Karpas-422 (cell line): ENCODE measurements at regions not wholly inside any gene's neighbourhood (a gene's known extent, or its start where the extent isn't known, plus 50 kb on each side); places are given as distances from the start of the nearest gene placed in this dataset.
"Not testable (repeated sequence)": the region's sequence is repeated elsewhere in the genome, so short reads cannot be mapped to it uniquely, and the experiment has no call there.

Source experiments
- DNase-seq: peaks from one replicate; pipeline ENCODE4 v3.0.0-alpha.2; 2015
- H2AFZ ChIP-seq: fragments of 200-600 bp; sonication (generic); 2 replicates; pipeline ENCODE4 v1.6.1; 2014; ENCODE audit warnings: antibody characterized with exemption, low read length, mixed read lengths
- H3K27ac ChIP-seq: fragments of 200-600 bp; sonication (generic); 2 replicates; pipeline ENCODE4 v1.5.1; 2014; ENCODE audit warnings: mild to moderate bottlenecking, low read length, moderate library complexity
- H3K27me3 ChIP-seq: fragments of 200-600 bp; sonication (generic); 2 replicates; pipeline ENCODE4 v1.6.1; 2014; ENCODE audit warnings: low read length, mixed read lengths
- H3K36me3 ChIP-seq: fragments of 200-600 bp; sonication (generic); 2 replicates; pipeline ENCODE4 v1.6.1; 2014; ENCODE audit warnings: low read length, mixed read lengths; ENCODE audit not compliant: insufficient read depth
- H3K4me1 ChIP-seq: fragments of 200-600 bp; sonication (generic); 2 replicates; pipeline ENCODE4 v1.6.1; 2014; ENCODE audit warnings: mild to moderate bottlenecking, low read length, mixed read lengths
- H3K4me2 ChIP-seq: fragments of 200-600 bp; sonication (generic); 2 replicates; pipeline ENCODE4 v1.6.1; 2014; ENCODE audit warnings: low read length, low read depth, mild to moderate bottlenecking; ENCODE audit not compliant: poor library complexity, severe bottlenecking
- H3K4me3 ChIP-seq: fragments of 200-600 bp; sonication (generic); 2 replicates; pipeline ENCODE4 v1.5.1; 2014; ENCODE audit warnings: mild to moderate bottlenecking, antibody characterized with exemption, low read length, mixed read lengths
- H3K79me2 ChIP-seq: fragments of 200-600 bp; sonication (generic); 2 replicates; pipeline ENCODE4 v1.6.1; 2014; ENCODE audit warnings: mild to moderate bottlenecking, low read length, mixed read lengths
- H3K9ac ChIP-seq: fragments of 200-600 bp; sonication (generic); 2 replicates; pipeline ENCODE4 v1.6.0; 2014; ENCODE audit warnings: low read length
- H3K9me2 ChIP-seq: fragments of 200-600 bp; sonication (generic), shearing (Covaris generic); replicated peaks from 2 replicates; pipeline ENCODE4 v1.6.0; 2014; ENCODE audit warnings: mild to moderate bottlenecking, low read length, moderate library complexity; ENCODE audit not compliant: insufficient read depth
- H3K9me3 ChIP-seq: fragments of 300-700, 200-600 bp; sonication (generic); 2 replicates; pipeline ENCODE4 v1.6.1; 2014; ENCODE audit warnings: low read length, mixed read lengths
- H4K20me1 ChIP-seq: fragments of 200-600 bp; sonication (generic); 2 replicates; pipeline ENCODE4 v1.6.1; 2014; ENCODE audit warnings: mild to moderate bottlenecking, antibody characterized with exemption, low read length, low read depth; ENCODE audit not compliant: insufficient read depth

- no peaks in the 10 kb centered on the region for H3K4me1 ChIP-seq
- H3K27me3 ChIP-seq, result no peaks in the 10 kb centered on the region; the same call in 1 of the 2 replicates
- H4K20me1 ChIP-seq, result no peaks in the 10 kb centered on the region
- no peak overlapping the region for H3K4me3 ChIP-seq
- H2AFZ ChIP-seq, result no peak overlapping the region
- H3K27ac ChIP-seq, result no peak overlapping the region
- no peaks in the 10 kb centered on the region for H3K36me3 ChIP-seq
- no peak overlapping the region for H3K4me2 ChIP-seq
- no peak overlapping the region for H3K9ac ChIP-seq
- DNase-seq, result no peak
- H3K79me2 ChIP-seq, result no peaks in the 10 kb centered on the region
- H3K9me3 ChIP-seq, result no peaks in the 10 kb centered on the region
- no peaks in the 10 kb centered on the region for H3K9me2 ChIP-seq
These were observed 156.4 kb upstream of the SH3BP4 start for GRCh38 chr2:234795272-234795920.

GRCh38 chr2:234794866-234795265, 157.0 kb upstream of the SH3BP4 start:
- H3K9me3 ChIP-seq, result no peaks in the 10 kb centered on the region
- H2AFZ ChIP-seq, result no peak overlapping the region
- H3K36me3 ChIP-seq, result no peaks in the 10 kb centered on the region
- H3K4me2 ChIP-seq, result no peak overlapping the region
- no peak overlapping the region for H3K9ac ChIP-seq
- DNase-seq, result no peak
- no peaks in the 10 kb centered on the region for H3K9me2 ChIP-seq
- no peak overlapping the region for H3K4me3 ChIP-seq
- no peaks in the 10 kb centered on the region for H3K79me2 ChIP-seq
- H3K27ac ChIP-seq, result no peak overlapping the region
- H3K4me1 ChIP-seq, result no peaks in the 10 kb centered on the region
- no peaks in the 10 kb centered on the region; the same call in 1 of the 2 replicates for H3K27me3 ChIP-seq
- no peaks in the 10 kb centered on the region for H4K20me1 ChIP-seq

- no peaks in the 10 kb centered on the region for H3K9me2 ChIP-seq
These were observed 158.5 kb upstream of the SH3BP4 start for GRCh38 chr2:234793212-234793785.

DNA sequence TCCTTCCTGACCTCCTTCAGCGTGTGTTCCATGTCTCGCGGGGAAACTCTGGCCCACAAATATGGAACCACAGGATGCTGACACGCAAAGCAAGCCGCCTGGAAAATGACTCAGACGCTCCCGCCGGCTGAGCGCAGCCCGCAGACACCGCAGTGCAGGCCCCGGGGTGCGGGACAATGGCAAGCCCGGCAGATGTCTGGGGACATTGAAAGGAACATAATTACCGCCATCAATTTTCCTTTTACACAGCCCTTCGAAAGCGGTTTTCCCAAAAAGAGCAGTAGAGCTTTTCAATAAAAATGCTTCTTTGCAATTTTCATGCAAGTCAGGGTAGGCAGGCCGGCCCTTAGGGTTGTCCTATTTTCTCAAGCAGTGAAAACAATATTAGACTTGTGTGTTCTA, 159.2 kb upstream of the SH3BP4 start:
- no peak overlapping the region for H3K4me2 ChIP-seq
- H3K4me1 ChIP-seq, result no peaks in the 10 kb centered on the region
- H4K20me1 ChIP-seq, result no peaks in the 10 kb centered on the region
- no peak for DNase-seq
- H3K36me3 ChIP-seq, result no peaks in the 10 kb centered on the region
- H3K9me3 ChIP-seq, result no peaks in the 10 kb centered on the region
- no peak overlapping the region for H2AFZ ChIP-seq
- no peak overlapping the region for H3K9ac ChIP-seq
- H3K27ac ChIP-seq, result no peak overlapping the region
- no peaks in the 10 kb centered on the region; the same call in 1 of the 2 replicates for H3K27me3 ChIP-seq
- no peaks in the 10 kb centered on the region for H3K9me2 ChIP-seq
- H3K79me2 ChIP-seq, result no peaks in the 10 kb centered on the region
- H3K4me3 ChIP-seq, result no peak overlapping the region

More at GRCh38 chr2:234793212-234793785, 158.5 kb upstream of the SH3BP4 start:
- no peaks in the 10 kb centered on the region for H3K9me3 ChIP-seq
- H3K36me3 ChIP-seq, result no peaks in the 10 kb centered on the region
- H3K27me3 ChIP-seq, result no peaks in the 10 kb centered on the region; the same call in 1 of the 2 replicates
- no peak overlapping the region for H2AFZ ChIP-seq
- no peak overlapping the region for H3K4me2 ChIP-seq
- H3K79me2 ChIP-seq, result no peaks in the 10 kb centered on the region
- no peak overlapping the region for H3K9ac ChIP-seq
- no peak overlapping the region for H3K4me3 ChIP-seq
- DNase-seq, result no peak
- no peaks in the 10 kb centered on the region for H4K20me1 ChIP-seq
- H3K4me1 ChIP-seq, result no peaks in the 10 kb centered on the region
- no peak overlapping the region for H3K27ac ChIP-seq

DNA sequence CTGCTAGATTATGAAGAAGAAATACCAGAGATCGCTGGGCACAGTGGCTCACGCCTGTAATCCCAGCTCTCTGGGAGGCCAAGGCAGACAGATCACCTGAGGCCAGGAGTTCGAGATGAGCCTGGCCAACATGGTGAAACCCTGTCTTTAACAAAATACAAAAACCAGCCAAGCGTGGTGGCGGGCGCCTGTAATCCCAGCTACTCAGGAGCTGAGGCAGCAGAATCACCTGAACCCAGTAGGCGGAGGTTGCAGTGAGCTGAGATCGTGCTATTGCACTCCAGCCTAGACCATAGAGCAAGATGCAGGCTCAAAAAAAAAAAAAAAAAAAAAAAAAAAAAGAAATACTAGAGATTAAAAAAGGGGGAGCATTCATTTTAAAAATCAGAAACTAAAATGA, 159.7 kb upstream of the SH3BP4 start:
- not testable (repeated sequence) for H3K4me2 ChIP-seq, H3K4me1 ChIP-seq, H3K36me3 ChIP-seq, DNase-seq, H3K9me2 ChIP-seq, H3K27ac ChIP-seq, H3K4me3 ChIP-seq, H3K79me2 ChIP-seq, H3K9ac ChIP-seq, H3K9me3 ChIP-seq, H4K20me1 ChIP-seq, H3K27me3 ChIP-seq, H2AFZ ChIP-seq

GRCh38 chr2:234790380-234790779, 161.4 kb upstream of the SH3BP4 start:
- H3K4me2 ChIP-seq, result no peak overlapping the region
- no peaks in the 10 kb centered on the region for H3K4me1 ChIP-seq
- no peak overlapping the region for H2AFZ ChIP-seq
- no peak overlapping the region for H3K9ac ChIP-seq
- no peak overlapping the region for H3K27ac ChIP-seq
- H3K4me3 ChIP-seq, result no peak overlapping the region
- H3K9me2 ChIP-seq, result no peaks in the 10 kb centered on the region
- DNase-seq, result no peak
- H3K79me2 ChIP-seq, result no peaks in the 10 kb centered on the region
- H4K20me1 ChIP-seq, result no peaks in the 10 kb centered on the region
- H3K9me3 ChIP-seq, result no peaks in the 10 kb centered on the region
- no peaks in the 10 kb centered on the region for H3K36me3 ChIP-seq
- H3K27me3 ChIP-seq, result no peaks in the 10 kb centered on the region; the same call in 1 of the 2 replicates

- H3K9me2 ChIP-seq, result no peaks in the 10 kb centered on the region
- H3K36me3 ChIP-seq, result no peaks in the 10 kb centered on the region
- no peak for DNase-seq
- H3K4me1 ChIP-seq, result no peaks in the 10 kb centered on the region
- H3K4me3 ChIP-seq, result no peak overlapping the region
- no peak overlapping the region for H3K4me2 ChIP-seq
- H3K79me2 ChIP-seq, result no peaks in the 10 kb centered on the region
- no peaks in the 10 kb centered on the region for H3K9me3 ChIP-seq
- no peak overlapping the region for H2AFZ ChIP-seq
- H4K20me1 ChIP-seq, result no peaks in the 10 kb centered on the region
- H3K27ac ChIP-seq, result no peak overlapping the region
- no peaks in the 10 kb centered on the region for H3K27me3 ChIP-seq
- H3K9ac ChIP-seq, result no peak overlapping the region
These were observed 162.1 kb upstream of the SH3BP4 start for GRCh38 chr2:234789556-234790325.

GRCh38 chr2:234788841-234789240, 163.0 kb upstream of the SH3BP4 start:
- H3K27ac ChIP-seq, result no peak overlapping the region
- H3K27me3 ChIP-seq, result no peaks in the 10 kb centered on the region

More at GRCh38 chr2:234788841-234789240, 163.0 kb upstream of the SH3BP4 start:
- DNase-seq, result no peak
- H3K36me3 ChIP-seq, result no peaks in the 10 kb centered on the region
- no peaks in the 10 kb centered on the region for H4K20me1 ChIP-seq
- no peaks in the 10 kb centered on the region for H3K9me3 ChIP-seq
- no peaks in the 10 kb centered on the region for H3K79me2 ChIP-seq
- no peak overlapping the region for H2AFZ ChIP-seq
- H3K9ac ChIP-seq, result no peak overlapping the region
- no peaks in the 10 kb centered on the region for H3K4me1 ChIP-seq
- no peak overlapping the region for H3K4me2 ChIP-seq
- H3K4me3 ChIP-seq, result no peak overlapping the region
- no peaks in the 10 kb centered on the region for H3K9me2 ChIP-seq
